Loucy (cell line): ENCODE measurements at regions not wholly inside any gene's neighbourhood (a gene's known extent, or its start where the extent isn't known, plus 50 kb on each side); places are given as distances from the start of the nearest gene placed in this dataset.
"Not testable (repeated sequence)": the region's sequence is repeated elsewhere in the genome, so short reads cannot be mapped to it uniquely, and the experiment has no call there.

Source experiments
- H2AFZ ChIP-seq: fragments of 200-600 bp; sonication (generic); 2 replicates; pipeline ENCODE4 v1.6.0; 2016; ENCODE audit warnings: antibody characterized with exemption, mild to moderate bottlenecking, low read length, moderate library complexity
- H3F3A ChIP-seq: fragments of 200-600 bp; 2 replicates; pipeline ENCODE4 v1.6.0; 2016; ENCODE audit warnings: antibody characterized with exemption, low read depth, mild to moderate bottlenecking
- H3K27me3 ChIP-seq: fragments of 200-600 bp; sonication (generic); 2 replicates; pipeline ENCODE4 v1.6.1; 2014; ENCODE audit warnings: low read length, mild to moderate bottlenecking; ENCODE audit not compliant: insufficient read depth, poor library complexity, severe bottlenecking
- H3K36me3 ChIP-seq: fragments of 200-600 bp; sonication (generic); 2 replicates; pipeline ENCODE4 v1.6.1; 2016; ENCODE audit warnings: low read length; ENCODE audit not compliant: insufficient read depth
- H3K4me1 ChIP-seq: fragments of 200-600 bp; sonication (generic); 2 replicates; pipeline ENCODE4 v1.5.1; 2014; ENCODE audit warnings: low read length, mild to moderate bottlenecking; ENCODE audit not compliant: insufficient read depth, poor library complexity, severe bottlenecking
- H3K4me2 ChIP-seq: fragments of 200-600 bp; sonication (generic); 2 replicates; pipeline ENCODE4 v1.6.0; 2014; ENCODE audit warnings: antibody characterized with exemption, low read length, low read depth, mild to moderate bottlenecking; ENCODE audit not compliant: poor library complexity, severe bottlenecking
- H3K4me3 ChIP-seq: fragments of 200-600 bp; sonication (generic); 2 replicates; pipeline ENCODE4 v1.5.1; 2014; ENCODE audit warnings: low read length, mild to moderate bottlenecking, mixed read lengths; ENCODE audit not compliant: poor library complexity, severe bottlenecking
- H3K79me2 ChIP-seq: fragments of 200-600 bp; sonication (generic); 2 replicates; pipeline ENCODE4 v1.6.1; 2014; ENCODE audit warnings: low read length; ENCODE audit not compliant: insufficient read depth
- H3K9ac ChIP-seq: fragments of 200-600 bp; sonication (generic); 2 replicates; pipeline ENCODE4 v1.6.0; 2014; ENCODE audit warnings: mild to moderate bottlenecking, low read depth, low read length, moderate library complexity; ENCODE audit not compliant: poor library complexity, severe bottlenecking
- H3K9me2 ChIP-seq: fragments of 200-600 bp; sonication (generic); replicated peaks from 2 replicates; pipeline ENCODE4 v1.6.1; 2016; ENCODE audit warnings: low read depth, low read length, mixed read lengths
- H3K9me3 ChIP-seq: fragments of 200-600 bp; sonication (generic); 2 replicates; pipeline ENCODE4 v1.6.1; 2014; ENCODE audit warnings: mild to moderate bottlenecking, antibody characterized with exemption, low read length, low read depth; ENCODE audit not compliant: insufficient read depth
- H4K20me1 ChIP-seq: fragments of 200-600 bp; sonication (generic); 2 replicates; pipeline ENCODE4 v1.6.0; 2014; ENCODE audit warnings: antibody characterized with exemption, low read length, mild to moderate bottlenecking; ENCODE audit not compliant: insufficient read depth, poor library complexity, severe bottlenecking

DNA sequence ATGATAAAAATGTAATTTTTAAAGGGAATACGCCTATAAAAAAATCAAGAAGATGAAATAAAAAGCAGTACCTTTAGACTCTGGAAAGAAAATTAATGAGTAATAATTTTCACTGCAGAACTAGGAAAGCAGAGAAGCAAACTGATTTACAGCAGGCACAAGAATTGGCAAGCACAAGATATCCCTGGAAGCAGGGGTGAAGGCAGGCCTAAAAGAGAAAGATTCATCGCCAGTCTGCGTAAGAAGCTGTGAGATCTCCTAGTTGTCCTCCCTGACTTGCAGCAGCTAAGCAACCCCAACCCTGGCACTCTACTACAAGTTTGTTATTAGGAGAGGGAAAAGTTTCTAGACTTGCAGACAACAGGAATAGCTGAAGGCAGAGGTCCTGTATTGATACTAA lies 107.7 kb downstream of the PRR15 start:
- not testable (repeated sequence) for H3K9ac ChIP-seq, H3K4me3 ChIP-seq, H3K4me1 ChIP-seq, H2AFZ ChIP-seq, H4K20me1 ChIP-seq, H3K4me2 ChIP-seq, H3K36me3 ChIP-seq, H3K27me3 ChIP-seq, H3F3A ChIP-seq, H3K9me2 ChIP-seq, H3K9me3 ChIP-seq
- H3K79me2 ChIP-seq = peaks cover 22% of the 10 kb centered on the region; the same call in 1 of the 2 replicates

DNA sequence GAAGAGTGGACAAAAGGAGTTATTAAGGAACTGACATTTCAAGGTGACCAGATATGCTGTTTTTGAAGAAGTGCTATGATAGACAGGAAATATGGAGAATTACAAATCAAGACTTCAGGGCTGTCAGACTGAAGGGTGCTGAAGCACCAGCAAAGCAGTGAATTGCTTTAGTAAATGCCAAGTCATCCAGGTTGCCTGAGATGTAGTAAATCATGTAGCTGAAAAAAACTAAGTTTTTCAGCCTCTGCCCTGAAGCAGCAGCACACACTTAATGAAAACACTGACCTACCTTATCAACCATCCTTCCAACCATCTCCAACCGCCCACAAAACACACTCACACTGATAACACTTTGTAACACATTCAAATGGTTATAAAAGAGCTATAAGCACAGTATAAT lies 110.0 kb downstream of the PRR15 start:
- H3K4me3 ChIP-seq, H3K9ac ChIP-seq, H3K36me3 ChIP-seq, H3K4me2 ChIP-seq, H4K20me1 ChIP-seq, H3F3A ChIP-seq, H3K27me3 ChIP-seq, H3K9me3 ChIP-seq, H3K9me2 ChIP-seq, H3K4me1 ChIP-seq, H2AFZ ChIP-seq: not testable (repeated sequence)
- peaks cover 41% of the 10 kb centered on the region; the same call in 1 of the 2 replicates for H3K79me2 ChIP-seq

- not testable (repeated sequence) for H3K4me1 ChIP-seq, H3K4me3 ChIP-seq, H3K27me3 ChIP-seq, H3K9me3 ChIP-seq, H3F3A ChIP-seq, H3K4me2 ChIP-seq, H3K9me2 ChIP-seq, H2AFZ ChIP-seq, H3K9ac ChIP-seq, H3K36me3 ChIP-seq
- Histone ChIP-seq H3K79me2 (peaks cover 47% of the 10 kb centered on the region; the same call in 1 of the 2 replicates), H4K20me1 (peaks cover 11% of the 10 kb centered on the region)
Observed at GRCh38 chr7:29674626-29675025, 111.0 kb downstream of the PRR15 start.

DNA sequence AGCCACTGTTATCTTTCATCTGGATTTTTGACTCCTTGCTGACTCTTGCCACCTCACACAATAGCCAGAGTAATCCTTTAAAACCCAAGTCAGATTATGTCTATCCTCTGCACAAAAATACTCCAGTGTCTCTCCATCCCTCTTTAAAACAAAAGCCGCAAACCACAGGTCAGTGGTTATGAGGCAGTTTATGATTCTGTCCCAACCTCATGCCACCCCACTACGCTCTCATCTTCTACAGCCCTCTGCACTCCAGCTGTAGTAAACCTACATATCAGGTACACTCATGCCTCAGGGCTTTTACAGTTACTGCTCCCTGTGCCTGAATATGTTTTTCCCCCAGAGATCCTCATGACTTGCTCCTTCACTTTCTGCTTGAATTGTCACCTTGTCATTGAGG lies 113.6 kb downstream of the PRR15 start:
- H3K36me3 ChIP-seq, H3K27me3 ChIP-seq, H3K4me3 ChIP-seq, H3K9me2 ChIP-seq, H3F3A ChIP-seq, H2AFZ ChIP-seq, H3K9me3 ChIP-seq, H3K9ac ChIP-seq, H3K4me1 ChIP-seq, H3K4me2 ChIP-seq: not testable (repeated sequence)
- H4K20me1 ChIP-seq = peaks cover 21% of the 10 kb centered on the region
- H3K79me2 ChIP-seq = peaks cover 51% of the 10 kb centered on the region

DNA sequence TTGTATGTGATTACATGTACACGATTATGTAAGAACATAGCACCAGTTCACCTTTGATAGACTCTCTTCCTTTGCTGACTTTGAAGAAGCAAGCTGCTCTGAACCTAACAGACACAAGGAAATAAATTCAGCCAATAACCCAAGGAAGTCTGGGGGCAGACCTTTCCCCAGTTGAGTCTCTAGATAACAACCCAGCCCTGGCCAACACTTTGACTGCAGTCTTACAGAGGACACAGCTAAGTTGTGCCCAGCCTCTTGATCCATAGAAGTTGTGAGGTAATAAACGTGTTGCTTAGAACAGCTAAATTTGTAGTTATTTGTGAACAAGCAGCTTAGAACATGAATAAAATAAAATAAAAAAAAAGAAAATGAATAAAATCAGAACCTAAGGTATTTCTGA lies 116.3 kb downstream of the PRR15 start:
- peaks cover 21% of the 10 kb centered on the region for H4K20me1 ChIP-seq
- H2AFZ ChIP-seq, H3F3A ChIP-seq, H3K27me3 ChIP-seq, H3K9me3 ChIP-seq, H3K9me2 ChIP-seq, H3K9ac ChIP-seq, H3K36me3 ChIP-seq, H3K4me1 ChIP-seq: not testable (repeated sequence)
- peaks cover 62% of the 10 kb centered on the region for H3K79me2 ChIP-seq
- peak overlapping the region; percentile 82 for H3K4me2 ChIP-seq
- peak overlapping the region; percentile 43 for H3K4me3 ChIP-seq

DNA sequence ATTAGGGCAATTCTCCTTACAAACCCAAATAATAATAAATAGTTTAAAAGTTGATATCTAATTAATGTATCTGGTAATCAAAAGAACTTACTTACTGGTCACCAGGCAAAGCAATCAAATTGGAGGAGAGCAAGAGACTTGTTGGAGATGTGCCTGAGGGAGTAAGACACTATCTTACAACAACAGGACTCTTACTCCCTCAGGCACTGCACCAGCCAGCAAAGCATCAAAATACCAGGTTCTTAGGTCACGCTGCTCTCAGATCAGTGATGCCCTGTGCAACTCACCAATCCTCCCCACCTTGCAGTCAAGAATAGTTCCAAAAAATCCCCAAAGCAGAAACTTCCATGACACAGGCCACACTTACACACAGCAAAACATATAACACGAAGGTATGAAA lies 117.0 kb downstream of the PRR15 start:
- H3K4me1 ChIP-seq, H3K9me2 ChIP-seq, H3K36me3 ChIP-seq, H3F3A ChIP-seq, H3K9me3 ChIP-seq, H3K27me3 ChIP-seq, H3K9ac ChIP-seq, H2AFZ ChIP-seq: not testable (repeated sequence)
- Histone ChIP-seq H3K4me3 (peak overlapping the region; percentile 61), H3K79me2 (peaks cover 58% of the 10 kb centered on the region), H4K20me1 (peaks cover 21% of the 10 kb centered on the region), H3K4me2 (peak overlapping the region; percentile 82)

DNA sequence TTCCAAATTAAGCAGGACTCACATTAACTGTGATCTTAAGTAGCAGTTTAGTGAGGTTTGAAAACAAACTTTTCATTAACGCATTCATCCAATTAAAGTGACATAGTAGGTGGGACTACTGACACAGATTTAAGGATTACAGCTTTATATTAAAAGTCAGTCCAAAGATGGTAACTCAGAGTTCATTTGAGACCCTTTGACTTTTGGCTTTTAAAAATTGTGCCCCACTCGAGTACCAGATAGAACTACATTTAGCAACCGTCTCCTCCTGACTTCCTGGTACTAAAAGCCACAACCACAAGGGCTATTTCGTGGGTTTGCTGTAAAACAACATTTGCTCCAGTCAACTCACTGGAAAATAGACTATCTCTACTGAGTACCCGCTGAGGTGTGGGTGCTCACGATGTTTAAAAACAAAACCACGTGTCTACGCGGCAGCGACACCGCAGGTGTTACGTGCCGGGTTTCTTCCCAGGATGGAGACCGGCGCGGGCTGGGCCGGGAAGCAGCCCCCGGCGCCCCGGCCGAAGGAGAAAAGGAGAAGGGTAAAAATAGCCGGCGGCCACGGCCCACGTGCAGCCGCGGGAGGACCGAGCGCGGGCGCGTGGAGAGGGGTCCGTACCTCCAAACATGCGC lies 120.6 kb downstream of the PRR15 start:
- peaks cover 13% of the 10 kb centered on the region for H3K4me1 ChIP-seq
- peaks cover 20% of the 10 kb centered on the region for H4K20me1 ChIP-seq
- not testable (repeated sequence) for H3F3A ChIP-seq, H3K9me2 ChIP-seq, H3K9me3 ChIP-seq, H3K27me3 ChIP-seq, H3K36me3 ChIP-seq
- H3K4me2 ChIP-seq = peak overlapping the region; percentile 82
- H2AFZ ChIP-seq = peak overlapping the region; percentile 84; the same call in 1 of the 2 replicates
- peaks cover 36% of the 10 kb centered on the region for H3K79me2 ChIP-seq
- peak overlapping the region; percentile 77 for H3K9ac ChIP-seq
- H3K4me3 ChIP-seq = peak overlapping the region; percentile 86
